Activated T-cell treated with anti-CD3 and anti-CD28 coated beads for 48 hours (primary cell): ENCODE measurements at regions not wholly inside any gene's neighbourhood (a gene's known extent, or its start where the extent isn't known, plus 50 kb on each side); places are given as distances from the start of the nearest gene placed in this dataset.

Experiments used
- DNase-seq: peaks from one replicate; pipeline ENCODE4 v3.0.0-alpha.2; 2020; ENCODE audit warnings: low read depth

DNA sequence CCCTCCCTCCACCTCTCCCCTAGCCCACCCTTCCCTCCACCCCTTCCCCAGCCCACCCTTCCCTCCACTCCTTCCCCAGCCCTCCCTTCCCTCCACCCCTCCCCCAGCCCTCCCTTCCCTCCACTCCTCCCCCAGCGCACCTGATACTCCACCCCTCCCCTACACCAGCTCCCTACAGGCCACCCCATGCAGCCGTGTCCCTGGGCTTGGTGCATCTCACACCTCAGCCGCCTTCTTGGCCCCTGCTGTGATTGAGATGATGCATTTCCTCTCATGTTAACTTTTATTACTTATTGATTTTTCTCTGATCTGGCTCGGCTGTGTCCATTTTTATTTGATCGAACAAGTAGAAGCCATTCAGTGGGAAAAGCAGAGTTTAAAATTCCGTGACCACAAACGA is 243.8 kb downstream of the MATN1 start:
- DNase-seq: no peak

DNA sequence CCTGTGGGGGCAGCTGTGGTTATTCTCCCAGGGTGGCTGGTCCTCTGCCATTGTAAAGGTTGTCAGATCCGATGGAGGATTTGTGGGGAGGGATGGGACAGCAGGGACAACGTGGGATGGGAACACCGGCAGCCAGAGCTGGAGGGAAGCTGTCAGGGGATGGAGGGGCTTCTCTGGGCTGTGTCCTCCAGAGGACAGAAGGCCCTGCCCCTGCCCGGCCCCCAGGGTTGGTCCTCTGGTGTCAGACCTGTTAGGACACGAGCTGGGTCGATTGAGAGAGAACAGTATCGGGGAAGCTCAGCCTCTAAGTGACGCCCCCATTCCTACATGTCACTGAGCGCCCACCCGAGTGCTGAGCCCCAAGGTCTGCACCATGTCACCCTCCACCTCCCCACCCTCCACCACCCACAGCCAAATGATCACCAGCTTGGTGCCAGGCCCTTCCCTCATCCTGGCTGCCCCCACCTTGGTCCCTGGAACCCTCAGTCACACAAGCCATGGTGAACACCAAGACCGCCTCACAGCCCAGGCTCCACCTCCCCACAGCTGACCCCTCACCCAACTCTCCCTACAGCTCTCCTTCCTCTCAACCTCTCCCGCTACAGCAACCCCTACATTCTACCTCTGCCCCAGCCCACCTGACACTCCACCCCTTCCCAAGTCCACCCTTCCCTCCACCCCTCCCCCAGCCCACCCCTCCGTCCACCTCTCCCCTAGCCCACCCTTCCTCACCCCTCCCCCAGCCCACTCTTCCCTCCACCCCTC is 244.4 kb downstream of the MATN1 start:
- DNase-seq: no peak

DNA sequence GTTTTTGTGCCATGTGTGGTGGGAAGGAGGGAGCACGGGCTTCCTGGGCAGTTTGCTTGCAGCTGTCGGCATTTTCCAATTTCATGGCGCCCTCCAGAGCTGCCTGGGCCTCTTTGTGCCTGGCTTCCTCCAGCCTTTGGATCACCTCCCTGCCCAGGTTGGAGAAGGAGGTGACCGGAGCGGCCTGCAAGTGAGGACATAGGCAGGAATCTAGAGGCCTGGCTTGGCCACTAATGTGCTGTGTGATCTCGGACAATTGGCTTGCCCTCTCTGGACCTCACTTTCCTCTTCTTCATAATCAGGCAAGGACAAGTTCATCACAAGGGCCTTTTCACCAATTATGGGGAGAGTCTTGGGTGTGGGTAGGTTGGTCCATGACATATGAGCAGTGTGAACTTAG is 245.1 kb downstream of the MATN1 start:
- no peak for DNase-seq

DNA sequence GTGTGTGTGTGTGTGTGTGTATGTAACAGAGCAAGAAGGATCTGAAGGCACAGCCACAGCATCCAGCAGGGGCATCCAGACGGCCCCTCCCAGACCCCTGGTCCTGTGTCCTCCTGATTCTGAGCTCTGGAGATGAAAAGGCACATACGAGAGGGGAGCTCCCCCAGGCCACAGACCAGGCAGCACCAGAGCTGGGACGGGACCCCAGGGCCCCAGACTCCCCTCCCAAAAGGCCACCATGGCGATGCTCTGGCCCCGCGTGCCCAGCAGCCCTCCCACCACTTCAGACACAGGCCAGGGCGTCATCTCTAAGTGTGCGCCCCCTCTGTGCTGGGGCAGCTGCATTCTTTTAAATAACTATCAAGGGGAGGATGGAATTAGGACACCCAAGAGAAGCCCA is 245.8 kb downstream of the MATN1 start:
- DNase-seq: no peak

DNA sequence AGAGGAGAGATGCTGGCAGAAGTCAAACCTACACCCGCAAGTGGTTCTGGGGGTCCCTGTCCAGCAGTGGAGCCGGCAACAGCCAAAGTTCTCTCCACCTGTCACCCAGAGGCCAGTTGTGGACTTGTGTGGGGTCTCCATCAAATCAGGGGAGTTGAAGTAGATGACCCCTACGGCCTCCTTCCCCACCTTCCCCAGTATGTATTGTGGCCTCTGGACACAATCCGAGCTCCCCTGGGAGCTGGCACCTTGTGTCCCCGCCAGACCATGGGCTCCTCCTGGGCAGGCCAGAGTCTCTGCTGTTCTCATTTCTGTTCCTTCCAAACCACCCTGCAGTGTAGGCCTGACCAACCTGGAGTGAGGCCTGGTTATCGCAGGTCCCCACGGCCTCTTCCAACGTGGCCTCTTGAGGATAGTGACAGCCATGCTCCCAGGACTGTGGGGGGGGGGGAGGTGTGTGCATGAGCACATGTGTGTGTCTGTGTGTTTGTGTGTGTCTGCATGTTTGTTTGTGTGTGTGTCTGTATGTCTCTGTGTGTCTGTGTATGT is 246.4 kb downstream of the MATN1 start:
- no peak for DNase-seq

DNA sequence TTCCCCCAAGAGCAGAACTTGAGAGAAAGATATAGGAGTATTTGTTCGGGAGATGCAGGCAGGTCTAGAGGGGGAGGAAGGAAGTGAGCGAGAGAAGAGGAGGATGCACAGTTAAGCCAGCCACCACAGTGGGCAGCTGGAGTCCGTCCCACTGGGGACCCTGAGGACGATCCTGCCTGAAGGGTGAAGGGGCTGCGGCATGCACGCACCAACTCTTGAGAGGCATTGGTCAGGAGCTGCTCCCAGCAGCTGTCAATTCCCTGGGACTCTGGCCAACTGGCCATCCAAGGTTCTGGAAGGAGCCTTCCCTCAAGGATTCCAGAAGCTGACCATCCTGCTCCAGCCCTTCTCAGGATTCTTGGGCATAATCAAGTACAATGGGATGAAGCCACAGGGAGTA is 246.9 kb downstream of the MATN1 start:
- DNase-seq: no peak

DNA sequence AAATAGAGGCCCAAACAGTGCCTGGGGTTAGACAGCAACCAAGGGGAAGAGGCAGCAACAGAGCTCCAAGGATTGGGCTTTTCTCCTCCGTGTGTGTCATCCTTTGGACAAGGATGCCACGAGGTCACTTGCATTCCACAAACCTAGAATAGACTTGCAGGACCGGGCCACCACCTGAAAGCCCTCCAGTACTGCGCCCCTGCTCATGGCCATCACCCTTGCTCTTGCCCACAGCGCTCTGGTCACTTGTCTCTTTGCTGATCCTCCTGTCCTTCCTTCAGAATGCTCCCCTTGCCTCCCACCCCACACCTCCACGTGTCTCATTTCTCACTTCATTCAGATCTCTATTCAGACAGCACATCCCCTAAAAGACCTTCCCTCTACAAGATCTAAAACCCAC is 247.4 kb downstream of the MATN1 start:
- DNase-seq: no peak

DNA sequence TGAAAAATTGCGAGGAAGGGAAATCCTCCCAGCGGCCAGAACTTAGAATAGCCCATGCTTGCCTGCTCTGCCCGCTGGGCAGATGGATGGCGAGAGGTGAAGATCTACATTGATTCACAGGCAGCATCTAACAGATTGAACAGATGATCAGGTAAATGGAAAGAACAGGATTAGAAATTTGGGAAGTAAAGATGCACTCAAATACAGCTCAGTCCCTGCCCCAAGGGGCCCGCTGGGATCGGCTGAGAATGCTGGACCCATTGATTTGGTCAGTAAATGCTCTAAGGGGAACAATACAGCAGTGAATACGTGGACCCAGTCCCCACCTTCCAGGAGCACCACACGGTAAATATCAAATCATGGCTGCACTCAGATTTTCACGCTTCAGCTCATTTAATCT is 248.2 kb downstream of the MATN1 start:
- DNase-seq: no peak

DNA sequence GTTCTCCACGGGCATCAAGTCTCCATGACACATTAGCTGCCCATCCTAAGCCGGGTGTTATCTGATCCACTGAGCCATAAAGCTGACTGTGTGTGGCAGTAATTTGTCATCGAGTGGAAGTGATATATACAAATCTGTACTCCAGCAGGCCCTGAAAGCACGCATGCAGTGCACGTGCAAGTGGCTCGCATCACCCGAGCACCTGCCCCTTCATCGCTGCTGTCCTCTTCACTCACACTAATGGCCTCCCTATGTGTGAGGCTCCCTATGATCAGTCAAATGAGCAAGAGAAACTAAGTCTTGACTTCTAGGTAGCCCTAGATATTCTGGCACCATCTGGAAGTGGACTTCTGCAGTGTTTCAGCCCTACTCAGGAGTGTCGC is 248.6 kb downstream of the MATN1 start:
- no peak for DNase-seq

DNA sequence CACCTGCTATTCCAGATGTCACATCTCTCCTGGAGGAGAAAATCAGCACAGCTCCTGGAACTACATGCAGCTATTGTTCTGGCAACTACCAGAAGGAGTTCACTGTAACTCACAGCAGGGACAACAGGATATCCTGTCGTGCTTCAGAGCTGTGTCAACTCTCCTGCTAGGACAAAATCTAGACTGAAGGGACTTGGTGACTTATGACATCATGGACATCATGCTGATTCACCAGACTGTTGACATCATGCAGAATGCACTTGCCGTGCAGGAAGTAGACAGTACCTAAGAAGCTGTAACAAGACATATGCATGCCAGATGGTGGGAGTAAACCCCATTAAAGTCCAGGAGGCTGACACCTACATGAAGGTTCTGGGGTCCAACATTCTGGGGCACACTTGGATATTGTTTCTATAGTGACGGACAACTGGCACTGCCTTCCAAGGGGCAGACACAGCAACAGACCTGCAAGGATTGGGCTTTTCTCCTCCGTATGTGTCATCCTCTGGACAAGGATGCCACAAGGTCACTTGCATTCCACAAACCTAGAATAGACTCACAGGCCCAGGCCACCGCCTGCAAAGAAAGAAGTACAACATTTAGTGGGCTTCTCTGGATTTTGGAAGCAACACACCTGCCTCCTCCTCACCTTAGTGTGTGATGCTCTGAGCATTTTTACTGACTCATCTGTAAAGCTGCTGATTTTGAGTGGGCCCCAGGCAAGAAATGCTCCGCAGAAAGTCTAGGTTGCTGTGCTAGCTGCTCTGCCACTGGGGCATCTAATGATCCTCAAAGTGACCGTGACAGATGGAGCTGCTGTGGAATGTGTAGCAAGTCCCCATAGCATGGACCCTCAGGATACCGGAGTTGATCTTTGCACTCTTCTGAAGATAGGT is 249.2 kb downstream of the MATN1 start:
- no peak for DNase-seq

DNA sequence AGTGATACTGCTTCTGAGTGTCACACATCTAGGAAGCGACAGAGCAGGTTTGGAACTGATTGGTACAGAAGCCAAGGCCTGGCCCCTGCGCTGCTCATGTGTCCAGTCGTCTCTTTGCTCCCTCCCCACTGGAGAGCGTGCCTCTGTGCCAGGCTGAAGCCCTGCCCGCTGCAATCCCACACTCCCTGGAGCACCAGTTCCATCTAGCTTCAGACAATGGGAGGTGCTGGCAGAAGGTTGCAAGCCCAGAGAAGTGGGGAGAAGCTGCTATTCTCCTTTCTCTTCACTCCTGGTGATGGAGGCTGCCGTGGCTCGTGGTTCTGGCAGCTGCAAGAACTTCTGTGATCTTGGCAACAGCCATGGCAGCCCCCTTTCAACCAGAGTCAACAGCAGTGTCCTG is 250.9 kb downstream of the MATN1 start:
- no peak for DNase-seq

DNA sequence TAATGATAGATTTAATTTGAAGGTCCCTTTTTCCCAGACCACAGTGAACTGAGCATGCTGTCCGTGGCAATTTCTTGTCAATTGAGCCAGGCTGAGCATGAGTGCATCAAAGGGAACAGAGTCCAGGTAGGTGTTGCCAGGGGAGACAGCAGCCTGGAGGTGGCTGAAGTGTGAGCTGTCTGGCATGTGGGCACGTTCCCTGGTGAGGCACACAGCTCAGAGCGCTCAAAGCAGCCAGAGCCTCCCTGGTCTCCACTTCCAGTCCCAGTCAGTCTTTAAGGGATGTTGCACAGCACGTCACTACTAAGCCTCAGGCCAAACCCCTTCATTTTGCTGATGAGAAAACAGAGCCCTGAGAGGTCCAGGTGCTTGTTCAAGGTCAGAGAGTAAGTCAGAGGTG is 251.4 kb downstream of the MATN1 start:
- no peak for DNase-seq

DNA sequence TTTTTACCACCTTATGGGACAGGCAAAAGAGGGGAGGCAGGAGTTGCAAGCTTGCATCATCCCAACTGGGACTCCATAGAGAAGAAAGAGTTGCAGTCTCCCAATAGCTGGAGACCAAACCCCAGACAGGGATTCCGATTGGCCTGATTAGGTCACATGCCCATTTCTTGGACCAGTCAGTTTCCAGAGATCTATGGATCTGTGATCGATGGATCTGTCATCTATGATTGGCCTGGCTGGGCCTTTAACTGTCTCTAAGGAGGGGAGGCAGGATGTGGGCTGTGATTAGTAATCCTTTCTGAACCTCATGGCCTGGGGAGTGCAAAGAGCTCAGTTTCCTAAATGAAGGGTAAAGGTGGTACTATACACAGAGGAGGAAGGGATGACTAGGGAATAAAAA is 252.1 kb downstream of the MATN1 start:
- DNase-seq: no peak

DNA sequence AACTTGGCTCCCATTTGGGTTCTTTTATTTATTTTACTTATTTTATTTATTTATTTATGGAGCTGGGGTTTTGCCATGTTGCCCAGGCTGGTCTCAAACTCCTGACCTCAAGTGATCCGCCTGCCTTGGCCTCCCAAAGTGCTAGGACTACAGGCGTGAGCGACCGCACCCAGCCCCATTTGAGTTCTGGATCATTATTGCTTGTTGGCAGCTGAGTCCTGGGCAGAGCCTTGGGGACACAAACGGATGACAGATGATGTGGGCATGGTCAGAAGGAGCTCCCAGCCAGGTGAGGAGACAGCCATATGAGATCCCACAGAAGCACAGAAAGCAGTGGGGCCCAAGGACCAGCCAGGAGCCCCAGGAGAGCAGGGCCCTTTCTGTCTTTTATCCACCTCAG is 254.0 kb downstream of the MATN1 start:
- no peak for DNase-seq

DNA sequence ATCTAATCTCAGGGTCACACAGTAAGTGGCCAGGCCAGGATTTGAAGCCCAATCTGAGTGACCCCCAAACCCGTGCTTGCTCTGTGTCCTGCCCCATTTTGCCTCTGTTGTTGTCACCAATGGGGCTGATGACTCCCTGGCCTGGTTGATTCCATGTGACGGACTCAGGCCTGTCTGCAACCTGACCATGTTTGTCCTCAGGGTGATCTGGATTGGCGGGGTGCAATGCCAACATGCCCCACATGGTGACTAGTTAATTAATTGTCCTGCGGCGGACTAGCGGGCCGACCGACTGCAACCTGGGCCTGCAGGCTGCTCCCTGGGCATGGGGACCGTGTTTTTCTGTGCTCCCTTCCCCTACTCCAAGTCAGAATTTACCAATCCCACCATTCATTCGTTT is 256.3 kb downstream of the MATN1 start:
- DNase-seq: no peak

DNA sequence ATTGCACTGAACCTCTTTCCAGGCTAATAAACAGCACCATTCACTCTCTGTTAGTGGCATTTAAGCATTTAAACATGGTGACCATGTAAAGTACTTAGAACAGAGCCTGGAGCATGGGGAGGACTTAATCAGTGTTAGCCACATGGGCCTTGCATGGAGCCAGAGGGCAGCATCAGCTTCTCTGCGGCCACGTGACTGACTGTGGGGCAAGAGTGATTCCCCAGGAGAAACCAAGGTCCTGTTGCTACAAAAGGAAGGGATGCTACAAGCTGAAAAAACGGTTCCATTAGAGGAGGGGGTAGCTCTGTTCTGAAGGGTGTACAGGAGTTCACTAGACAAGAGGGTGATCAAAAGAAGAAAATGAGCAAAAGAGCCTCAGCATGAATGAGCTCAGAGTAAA is 256.8 kb downstream of the MATN1 start:
- no peak for DNase-seq

DNA sequence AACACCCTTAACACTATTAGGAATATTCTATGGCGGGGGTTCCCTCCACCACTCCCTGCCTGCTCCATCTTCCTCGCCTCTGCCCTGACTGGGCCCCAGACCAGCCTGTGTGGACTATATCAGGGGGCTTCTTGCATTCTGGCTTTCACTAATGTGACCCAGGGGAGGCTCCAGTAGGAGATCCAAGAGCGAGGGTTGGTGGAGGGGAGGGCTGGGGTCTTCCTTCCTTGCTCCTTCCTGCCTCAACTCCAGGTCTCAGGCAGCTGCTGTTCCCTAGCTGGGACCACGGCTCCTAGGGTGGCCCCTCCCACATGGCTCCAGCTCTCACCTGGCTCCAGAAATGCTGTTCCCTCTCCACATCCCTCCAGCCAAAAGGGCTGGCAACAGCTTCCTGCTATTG is 257.4 kb downstream of the MATN1 start:
- no peak for DNase-seq

DNA sequence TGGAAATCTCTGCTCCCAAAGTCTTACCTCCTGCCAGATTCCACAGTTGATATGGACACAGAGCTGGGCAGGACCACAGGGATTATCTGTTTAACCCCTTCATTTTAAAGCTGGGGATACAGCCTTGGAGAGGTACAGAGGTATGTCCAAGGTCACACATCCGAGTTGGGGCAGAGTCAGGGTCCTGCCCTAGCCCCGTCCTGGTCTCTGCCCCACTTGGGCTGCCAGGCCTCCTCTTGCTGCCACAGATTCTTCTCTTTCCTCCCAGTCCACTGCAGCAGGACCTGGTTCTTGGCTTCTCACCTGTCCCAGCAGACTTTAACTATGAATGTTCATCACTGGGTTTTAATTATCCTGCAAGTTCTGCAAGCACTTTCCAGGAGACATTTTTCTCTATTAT is 258.3 kb downstream of the MATN1 start:
- DNase-seq: no peak

DNA sequence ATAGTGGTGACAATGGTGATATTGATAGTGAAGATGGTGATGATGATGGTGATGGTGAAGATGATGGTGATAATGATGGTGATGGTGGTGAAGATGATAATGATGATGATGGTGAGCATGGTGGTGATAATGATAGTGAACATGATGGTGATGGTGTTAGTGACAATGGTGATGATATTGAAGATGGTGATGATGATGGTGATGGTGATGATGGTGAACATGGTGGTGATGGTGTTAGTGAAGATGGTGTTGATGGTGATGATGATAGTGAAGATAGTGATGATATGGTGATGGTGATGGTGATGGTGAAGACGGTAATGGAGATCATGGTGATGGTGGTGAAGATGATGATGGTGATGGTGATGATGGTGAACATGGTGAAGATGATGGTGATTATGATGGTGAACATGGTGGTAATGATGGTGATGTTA is 259.2 kb downstream of the MATN1 start:
- DNase-seq: no peak

DNA sequence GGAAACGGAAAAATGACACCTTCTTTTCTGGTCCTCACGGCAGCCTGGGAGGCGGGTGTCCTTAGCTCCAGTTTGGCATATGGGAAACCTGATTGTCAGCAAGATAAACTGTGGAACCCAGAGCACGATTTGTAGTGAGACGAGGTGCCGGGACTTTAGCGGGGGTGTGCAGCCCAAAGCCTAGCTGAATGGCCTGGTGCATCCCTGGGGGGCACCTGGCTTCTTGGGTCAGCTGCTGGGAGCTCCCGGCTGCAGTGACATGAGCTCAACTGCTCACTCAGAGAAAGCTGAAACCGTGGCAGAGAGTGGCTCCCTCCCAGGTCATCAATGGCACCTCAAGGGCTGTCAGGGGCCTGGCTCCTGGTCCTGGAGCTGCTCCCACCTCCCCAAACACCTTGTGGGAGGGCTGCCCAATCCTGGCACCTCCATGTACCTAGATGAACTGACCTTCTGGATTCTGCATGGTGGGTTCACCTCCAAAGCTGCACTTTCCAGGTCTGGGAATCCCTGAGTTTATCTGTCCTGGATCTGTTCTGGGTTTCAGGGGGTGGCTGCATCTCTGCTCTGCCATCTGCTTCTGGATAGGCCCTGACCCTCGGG is 260.5 kb downstream of the MATN1 start:
- no peak for DNase-seq

DNA sequence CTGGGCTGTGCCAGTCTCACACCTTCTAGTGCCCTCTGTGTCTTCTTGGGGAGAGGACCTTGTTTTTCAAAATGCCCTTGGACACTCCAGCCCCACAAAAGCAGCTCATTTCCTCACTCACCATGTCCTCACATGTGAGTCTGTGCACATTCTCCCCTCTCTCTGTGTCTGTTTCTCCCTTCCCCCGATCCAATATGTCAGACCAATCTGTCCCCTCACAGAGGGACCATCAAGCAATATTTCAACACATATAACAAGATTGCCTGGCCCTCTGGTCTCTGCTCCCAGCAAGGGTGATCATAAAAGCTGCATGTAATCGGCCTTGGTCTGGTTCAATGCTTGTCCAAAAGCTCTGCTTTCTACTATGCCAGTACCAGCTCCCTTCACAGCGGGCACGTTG is 261.2 kb downstream of the MATN1 start:
- DNase-seq: no peak

DNA sequence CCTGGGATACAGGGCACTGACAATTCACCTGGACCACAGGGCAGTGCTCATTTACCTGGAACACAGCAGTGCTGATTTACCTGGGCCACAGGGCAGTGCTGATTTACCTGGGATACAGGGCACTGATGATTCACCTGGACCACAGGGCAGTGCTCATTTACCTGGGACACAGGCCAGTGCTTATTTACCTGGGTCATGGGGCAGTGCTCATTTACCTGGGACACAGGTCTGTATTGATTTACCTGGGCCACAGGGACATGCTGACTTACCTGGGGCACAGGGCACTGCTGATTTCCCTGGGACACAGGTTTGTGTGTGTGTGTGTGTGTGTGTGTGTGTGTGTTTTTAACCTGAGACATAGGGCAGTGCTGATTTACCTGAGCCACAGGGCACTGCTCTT is 261.7 kb downstream of the MATN1 start:
- no peak for DNase-seq

DNA sequence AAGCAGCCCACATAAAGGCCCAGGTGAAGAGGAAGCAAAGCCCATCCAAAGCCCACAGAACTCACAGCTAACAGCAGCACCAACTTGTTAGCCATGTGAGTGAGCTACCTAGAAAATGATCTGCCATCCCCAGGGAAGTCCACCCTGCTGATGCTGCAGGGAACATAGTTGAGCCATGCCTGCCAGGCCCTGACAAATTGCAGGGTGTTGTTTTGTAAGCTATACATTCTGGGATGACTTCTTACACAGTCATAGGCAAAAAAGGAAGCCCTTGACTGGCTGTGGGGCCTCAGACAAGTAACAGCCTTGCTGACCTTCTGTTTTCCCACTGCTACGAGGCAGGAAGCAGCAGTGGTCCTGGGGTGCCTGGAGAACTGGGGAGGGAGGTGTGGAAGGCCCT is 262.7 kb downstream of the MATN1 start:
- no peak for DNase-seq
